HFF-Myc (cell line): ENCODE measurements at regions not wholly inside any gene's neighbourhood (a gene's known extent, or its start where the extent isn't known, plus 50 kb on each side); places are given as distances from the start of the nearest gene placed in this dataset.

Experiments
- DNase-seq: peaks from one replicate; pipeline ENCODE4 v3.0.0-alpha.2; 2011; ENCODE audit warnings: low read depth; ENCODE audit errors: extremely low read depth
- H3K4me3 ChIP-seq: replicated peaks from 2 replicates; pipeline ENCODE4 v1.5.1; 2011; ENCODE audit warnings: low read depth, mild to moderate bottlenecking, control low read depth, low read length
- TF ChIP-seq, protein P1 (sequence below): IDR thresholded peaks from 2 replicates; pipeline ENCODE4 v1.5.1; 2012; ENCODE audit warnings: mild to moderate bottlenecking, low read depth, low read length, control low read depth; ENCODE audit errors: missing control alignments

DNA sequence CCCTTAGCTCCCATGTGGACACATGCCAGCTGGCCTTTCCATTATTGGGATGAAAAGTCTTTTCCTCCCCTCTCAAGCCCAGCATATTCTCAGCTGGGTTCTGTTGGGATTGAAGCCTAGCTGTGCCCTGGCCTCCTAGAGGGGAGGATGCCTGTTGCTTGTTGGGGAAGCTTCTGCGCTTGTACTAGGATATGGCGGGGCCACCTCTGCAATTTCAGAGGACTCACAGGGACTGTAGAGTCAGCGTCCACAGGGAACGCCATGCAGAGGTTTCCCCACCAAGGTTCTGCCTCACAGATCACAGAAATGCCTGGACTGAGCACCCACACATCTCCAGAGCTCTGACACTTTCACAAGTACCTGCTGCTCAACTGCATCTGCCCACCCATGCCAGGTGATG, 288.7 kb upstream of the FOXQ1 start:
- no peak overlapping the region for H3K4me3 ChIP-seq
- DNase-seq = no peak
- TF ChIP-seq, protein P1, sequence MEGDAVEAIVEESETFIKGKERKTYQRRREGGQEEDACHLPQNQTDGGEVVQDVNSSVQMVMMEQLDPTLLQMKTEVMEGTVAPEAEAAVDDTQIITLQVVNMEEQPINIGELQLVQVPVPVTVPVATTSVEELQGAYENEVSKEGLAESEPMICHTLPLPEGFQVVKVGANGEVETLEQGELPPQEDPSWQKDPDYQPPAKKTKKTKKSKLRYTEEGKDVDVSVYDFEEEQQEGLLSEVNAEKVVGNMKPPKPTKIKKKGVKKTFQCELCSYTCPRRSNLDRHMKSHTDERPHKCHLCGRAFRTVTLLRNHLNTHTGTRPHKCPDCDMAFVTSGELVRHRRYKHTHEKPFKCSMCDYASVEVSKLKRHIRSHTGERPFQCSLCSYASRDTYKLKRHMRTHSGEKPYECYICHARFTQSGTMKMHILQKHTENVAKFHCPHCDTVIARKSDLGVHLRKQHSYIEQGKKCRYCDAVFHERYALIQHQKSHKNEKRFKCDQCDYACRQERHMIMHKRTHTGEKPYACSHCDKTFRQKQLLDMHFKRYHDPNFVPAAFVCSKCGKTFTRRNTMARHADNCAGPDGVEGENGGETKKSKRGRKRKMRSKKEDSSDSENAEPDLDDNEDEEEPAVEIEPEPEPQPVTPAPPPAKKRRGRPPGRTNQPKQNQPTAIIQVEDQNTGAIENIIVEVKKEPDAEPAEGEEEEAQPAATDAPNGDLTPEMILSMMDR = no peak

DNA sequence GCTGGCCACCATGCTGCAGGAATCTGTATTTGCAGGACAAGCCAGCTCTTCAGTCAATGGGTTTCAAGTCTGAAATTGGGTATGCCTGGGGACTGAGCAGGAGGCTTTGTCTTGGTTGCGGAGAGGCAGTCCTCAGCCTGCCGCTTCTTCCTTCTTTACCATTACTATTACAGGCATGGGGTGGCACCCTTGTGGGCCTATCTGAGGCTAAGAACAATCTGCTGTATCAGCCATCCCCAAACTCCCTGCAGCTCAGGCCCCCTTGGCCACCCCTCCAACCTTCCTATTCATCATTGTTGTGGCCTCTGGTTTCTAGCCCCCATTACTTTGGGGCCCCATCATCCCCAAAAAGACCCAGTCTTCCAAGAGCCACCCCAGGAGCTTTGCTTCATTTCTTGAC, 289.2 kb upstream of the FOXQ1 start:
- no peak for DNase-seq
- TF ChIP-seq, protein P1 = no peak
- H3K4me3 ChIP-seq = no peak overlapping the region

GRCh38 chr6:1020837-1021236, 291.1 kb upstream of the FOXQ1 start:
- no peak for DNase-seq
- TF ChIP-seq, protein P1 = no peak
- H3K4me3 ChIP-seq = no peak overlapping the region

DNA sequence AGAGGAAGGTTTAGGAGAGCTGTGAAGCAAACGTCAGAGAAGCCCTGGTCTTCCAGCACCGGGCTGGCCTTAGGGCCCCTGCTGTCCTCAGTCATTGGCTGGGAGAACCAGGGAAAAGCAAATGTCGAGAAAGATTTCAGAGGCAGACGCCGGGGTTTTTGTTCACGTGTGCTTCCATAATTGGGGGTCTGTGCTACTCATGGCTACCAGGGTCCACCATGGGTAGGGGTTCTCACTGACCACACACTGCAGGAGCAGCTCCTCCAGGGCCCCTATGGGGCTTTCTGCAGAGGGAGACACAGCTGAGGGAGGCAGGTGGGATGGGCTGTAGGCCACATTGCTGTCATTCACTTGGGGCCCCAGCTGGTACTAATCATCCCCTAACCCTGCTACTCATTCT, 291.8 kb upstream of the FOXQ1 start:
- TF ChIP-seq, protein P1 = no peak
- no peak for DNase-seq
- no peak overlapping the region for H3K4me3 ChIP-seq

DNA sequence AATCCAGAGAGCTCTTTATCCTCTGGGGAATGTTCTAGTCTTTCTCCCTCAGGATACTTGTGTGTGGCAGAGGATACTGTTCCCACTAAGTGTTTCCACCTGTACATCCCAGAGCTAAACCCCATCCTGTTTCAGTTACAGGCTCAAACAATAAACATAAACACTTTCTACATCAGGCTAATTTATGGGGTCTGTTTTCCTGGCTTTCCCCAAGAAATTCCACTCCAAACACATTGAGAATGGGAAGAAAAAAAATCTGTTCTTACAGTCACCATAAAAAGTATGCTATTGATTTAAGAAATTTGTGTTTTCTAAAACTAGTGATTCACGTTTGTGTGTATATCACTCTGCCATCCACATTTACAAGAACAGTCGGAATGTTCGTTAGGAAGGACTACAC, 293.9 kb upstream of the FOXQ1 start:
- no peak overlapping the region for H3K4me3 ChIP-seq
- TF ChIP-seq, protein P1 = no peak
- DNase-seq = peak; percentile 77

DNA sequence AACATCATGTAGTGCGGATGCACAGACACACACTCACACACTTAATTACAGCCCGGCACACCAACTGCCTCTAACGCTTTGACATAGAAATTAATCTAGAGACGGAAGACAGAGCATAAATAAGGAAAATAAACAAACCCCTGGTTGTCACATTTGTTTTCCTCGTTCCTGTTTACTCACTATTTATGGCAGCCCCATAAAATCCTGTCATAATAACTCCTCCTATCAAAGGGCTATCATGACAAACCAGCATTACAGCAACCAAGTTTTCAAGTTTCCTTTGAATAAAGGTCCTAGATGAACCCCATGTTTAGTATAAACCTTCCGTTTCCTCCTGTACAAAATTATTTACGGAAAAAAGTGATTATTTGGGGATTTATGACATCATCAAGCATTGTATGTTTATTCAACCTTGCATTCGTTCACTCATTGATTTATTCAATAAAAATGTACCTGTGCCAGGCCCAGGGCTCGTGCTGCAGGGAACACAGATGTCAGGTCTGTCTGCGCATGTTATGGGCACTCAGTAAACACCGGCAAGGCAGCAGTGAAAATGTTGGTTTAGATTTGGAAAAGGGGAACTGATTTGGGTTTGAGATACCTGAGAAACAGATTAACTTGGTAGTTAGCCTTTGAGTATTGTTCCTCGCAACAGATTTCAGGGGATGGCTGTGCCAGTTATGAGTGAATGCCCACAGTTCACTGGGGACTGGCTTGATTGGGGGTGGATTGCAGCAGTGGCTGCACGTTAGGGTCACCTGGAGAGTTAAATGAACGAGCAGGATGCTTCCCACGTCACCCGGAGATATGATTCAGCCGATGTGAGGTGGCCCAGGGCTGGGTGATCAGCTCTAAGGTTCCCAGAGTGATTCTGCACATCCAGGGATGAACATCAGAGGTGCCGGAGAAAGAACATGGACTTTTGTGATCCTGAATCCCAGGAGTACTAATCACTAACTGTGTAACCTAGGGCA, 295.3 kb upstream of the FOXQ1 start:
- no peak overlapping the region for H3K4me3 ChIP-seq
- TF ChIP-seq, protein P1 = no peak
- DNase-seq = no peak

- H3K4me3 ChIP-seq = no peak overlapping the region
- DNase-seq = peak; percentile 31
- TF ChIP-seq, protein P1 = peak; percentile 35
Observed at GRCh38 chr6:1015825-1016224, 296.1 kb upstream of the FOXQ1 start.
